ENCODE measurements at regions not wholly inside any gene's neighbourhood (a gene's known extent, or its start where the extent isn't known, plus 50 kb on each side); places are given as distances from the start of the nearest gene placed in this dataset.
"Not testable (repeated sequence)": the region's sequence is repeated elsewhere in the genome, so short reads cannot be mapped to it uniquely, and the experiment has no call there.

- no peaks in the 10 kb centered on the region for H3K4me1 Mint-ChIP-seq (ENCODE audit: low read depth)
- no peaks in the 10 kb centered on the region for H3K9me3 Mint-ChIP-seq
- H3K4me3 Mint-ChIP-seq = no peak overlapping the region
- intact Hi-C loops (cut with micrococcal nuclease) = no loop called here
- DNase-seq (ENCODE audit: low spot score) = no peak
- H3K27me3 Mint-ChIP-seq (ENCODE audit: insufficient read depth) = peaks cover 13% of the 10 kb centered on the region
- H3K36me3 Mint-ChIP-seq (ENCODE audit: low read depth) = no peaks in the 10 kb centered on the region
- no peak overlapping the region for H3K27ac Mint-ChIP-seq
Observed at GRCh38 chr1:157404063-157404501, 148.2 kb downstream of the FCRL5 start.

- no peaks in the 10 kb centered on the region for H3K4me1 Mint-ChIP-seq (ENCODE audit: low read depth)
- H3K4me3 Mint-ChIP-seq = no peak overlapping the region
- DNase-seq (ENCODE audit: low spot score) = no peak
- no peak overlapping the region for H3K27ac Mint-ChIP-seq
- peaks cover 14% of the 10 kb centered on the region for H3K27me3 Mint-ChIP-seq (ENCODE audit: insufficient read depth)
- no peaks in the 10 kb centered on the region for H3K36me3 Mint-ChIP-seq (ENCODE audit: low read depth)
- intact Hi-C loops (cut with micrococcal nuclease) = no loop called here
- H3K9me3 Mint-ChIP-seq = no peaks in the 10 kb centered on the region
Observed at GRCh38 chr1:157403608-157404007, 148.7 kb downstream of the FCRL5 start.

GRCh38 chr1:157403203-157403602 lies 149.1 kb downstream of the FCRL5 start:
- no peak for DNase-seq (ENCODE audit: low spot score)
- intact Hi-C loops (cut with micrococcal nuclease) = no loop called here

GRCh38 chr1:157400766-157401165 lies 151.5 kb downstream of the FCRL5 start:
- Mint-ChIP-seq H3K9me3 (no peaks in the 10 kb centered on the region), H3K36me3 (ENCODE audit: low read depth) (no peaks in the 10 kb centered on the region), H3K4me1 (ENCODE audit: low read depth) (no peaks in the 10 kb centered on the region), H3K4me3 (no peak overlapping the region), H3K27me3 (ENCODE audit: insufficient read depth) (peaks cover 25% of the 10 kb centered on the region), H3K27ac (no peak overlapping the region)
- intact Hi-C loops (cut with micrococcal nuclease) = no loop called here
- DNase-seq (ENCODE audit: low spot score) = no peak

More at GRCh38 chr1:157403203-157403602, 149.1 kb downstream of the FCRL5 start:
- Mint-ChIP-seq H3K36me3 (ENCODE audit: low read depth) (no peaks in the 10 kb centered on the region), H3K27me3 (ENCODE audit: insufficient read depth) (peaks cover 17% of the 10 kb centered on the region), H3K4me1 (ENCODE audit: low read depth) (no peaks in the 10 kb centered on the region), H3K9me3 (no peaks in the 10 kb centered on the region), H3K4me3 (no peak overlapping the region), H3K27ac (no peak overlapping the region)

- no peaks in the 10 kb centered on the region for H3K9me3 Mint-ChIP-seq
- H3K36me3 Mint-ChIP-seq (ENCODE audit: low read depth) = no peaks in the 10 kb centered on the region
- no peak overlapping the region for H3K4me3 Mint-ChIP-seq
- peaks cover 20% of the 10 kb centered on the region for H3K27me3 Mint-ChIP-seq (ENCODE audit: insufficient read depth)
- intact Hi-C loops (cut with micrococcal nuclease) = no loop called here
- DNase-seq (ENCODE audit: low spot score) = no peak
- H3K4me1 Mint-ChIP-seq (ENCODE audit: low read depth) = no peaks in the 10 kb centered on the region
- H3K27ac Mint-ChIP-seq = no peak overlapping the region
Observed at GRCh38 chr1:157399984-157400382, 152.3 kb downstream of the FCRL5 start.

DNA sequence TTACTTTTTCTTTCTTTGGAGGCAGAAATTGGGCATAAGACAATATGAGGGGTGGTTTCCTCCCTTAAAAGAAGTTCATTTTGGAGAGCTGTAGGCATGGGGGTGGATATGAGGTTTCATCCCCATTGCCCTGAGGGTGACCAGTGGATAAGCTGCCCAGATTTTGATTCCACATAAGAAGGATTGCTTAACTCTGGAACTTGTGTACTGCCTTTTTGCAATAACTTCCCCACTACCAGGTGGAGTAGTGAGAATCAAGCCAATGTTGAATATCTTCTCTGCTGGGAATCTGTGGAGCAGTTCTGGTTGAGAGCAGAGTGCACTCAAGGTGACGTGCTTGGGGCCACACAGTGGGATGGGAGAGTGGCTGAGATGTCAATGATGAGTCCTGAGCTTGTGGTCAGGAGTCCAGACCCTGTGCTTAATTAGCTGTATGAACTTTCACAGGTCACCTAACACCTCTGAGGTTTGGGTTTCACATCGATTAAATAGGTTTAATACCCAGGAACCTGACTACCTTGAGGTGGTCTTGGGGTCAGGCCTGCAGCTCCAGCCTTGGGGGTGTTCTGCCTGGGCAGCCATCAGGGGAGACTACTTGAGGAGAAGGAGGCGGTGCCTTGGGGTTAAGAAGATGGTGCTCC lies 152.9 kb downstream of the FCRL5 start:
- H3K36me3 Mint-ChIP-seq (ENCODE audit: low read depth) = no peaks in the 10 kb centered on the region
- no peak overlapping the region for H3K4me3 Mint-ChIP-seq
- H3K27ac Mint-ChIP-seq = no peak overlapping the region
- DNase-seq (ENCODE audit: low spot score) = no peak
- peaks cover 20% of the 10 kb centered on the region for H3K27me3 Mint-ChIP-seq (ENCODE audit: insufficient read depth)
- H3K9me3 Mint-ChIP-seq = no peaks in the 10 kb centered on the region
- H3K4me1 Mint-ChIP-seq (ENCODE audit: low read depth) = no peaks in the 10 kb centered on the region
- intact Hi-C loops (cut with micrococcal nuclease) = no loop called here

- no peak overlapping the region for H3K27ac Mint-ChIP-seq
- intact Hi-C loops (cut with micrococcal nuclease) = no loop called here
- H3K27me3 Mint-ChIP-seq (ENCODE audit: insufficient read depth) = peaks cover 16% of the 10 kb centered on the region
- no peak for DNase-seq (ENCODE audit: low spot score)
- no peak overlapping the region for H3K4me3 Mint-ChIP-seq
- no peaks in the 10 kb centered on the region for H3K4me1 Mint-ChIP-seq (ENCODE audit: low read depth)
- H3K9me3 Mint-ChIP-seq = no peaks in the 10 kb centered on the region
- H3K36me3 Mint-ChIP-seq (ENCODE audit: low read depth) = no peaks in the 10 kb centered on the region
Observed at GRCh38 chr1:157390651-157391050, 161.7 kb downstream of the FCRL5 start.

- Mint-ChIP-seq H3K27ac (no peak overlapping the region), H3K9me3 (no peaks in the 10 kb centered on the region), H3K4me3 (no peak overlapping the region), H3K27me3 (ENCODE audit: insufficient read depth) (peaks cover 25% of the 10 kb centered on the region), H3K36me3 (ENCODE audit: low read depth) (no peaks in the 10 kb centered on the region), H3K4me1 (ENCODE audit: low read depth) (no peaks in the 10 kb centered on the region)
- intact Hi-C loops (cut with micrococcal nuclease) = no loop called here
- no peak for DNase-seq (ENCODE audit: low spot score)
Observed at GRCh38 chr1:157388057-157388456, 164.3 kb downstream of the FCRL5 start.

DNA sequence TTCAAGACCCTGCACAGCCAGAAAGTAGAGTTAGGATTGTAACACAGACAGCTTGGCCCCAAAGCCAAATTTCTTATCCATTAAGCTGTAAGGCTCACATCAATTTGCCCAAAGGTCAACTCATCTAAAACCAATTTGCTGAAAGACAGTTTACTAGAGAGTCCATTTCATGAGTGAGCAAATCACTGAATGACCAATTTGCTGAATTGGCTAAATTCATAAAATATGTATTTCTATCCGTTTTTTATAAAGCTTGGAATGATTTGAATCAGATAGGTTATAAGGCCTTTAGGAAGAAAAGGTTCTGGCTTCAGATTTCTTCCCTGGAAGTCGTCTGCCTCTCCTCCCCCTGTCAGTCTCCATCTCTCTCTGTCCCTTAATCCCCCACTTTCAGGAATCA lies 168.1 kb downstream of the FCRL5 start:
- no peaks in the 10 kb centered on the region for H3K4me1 Mint-ChIP-seq (ENCODE audit: low read depth)
- DNase-seq (ENCODE audit: low spot score) = no peak
- H3K9me3 Mint-ChIP-seq = no peaks in the 10 kb centered on the region
- peaks cover 25% of the 10 kb centered on the region for H3K27me3 Mint-ChIP-seq (ENCODE audit: insufficient read depth)
- H3K36me3 Mint-ChIP-seq (ENCODE audit: low read depth) = no peaks in the 10 kb centered on the region
- no peak overlapping the region for H3K27ac Mint-ChIP-seq
- H3K4me3 Mint-ChIP-seq = no peak overlapping the region
- intact Hi-C loops (cut with micrococcal nuclease) = no loop called here

GRCh38 chr1:157382351-157382750 lies 170.0 kb downstream of the FCRL5 start:
- Mint-ChIP-seq H3K27ac (no peak overlapping the region), H3K9me3 (no peaks in the 10 kb centered on the region), H3K4me3 (no peak overlapping the region), H3K27me3 (ENCODE audit: insufficient read depth) (peaks cover 21% of the 10 kb centered on the region), H3K36me3 (ENCODE audit: low read depth) (no peaks in the 10 kb centered on the region), H3K4me1 (ENCODE audit: low read depth) (no peaks in the 10 kb centered on the region)
- intact Hi-C loops (cut with micrococcal nuclease) = no loop called here
- no peak for DNase-seq (ENCODE audit: low spot score)

DNA sequence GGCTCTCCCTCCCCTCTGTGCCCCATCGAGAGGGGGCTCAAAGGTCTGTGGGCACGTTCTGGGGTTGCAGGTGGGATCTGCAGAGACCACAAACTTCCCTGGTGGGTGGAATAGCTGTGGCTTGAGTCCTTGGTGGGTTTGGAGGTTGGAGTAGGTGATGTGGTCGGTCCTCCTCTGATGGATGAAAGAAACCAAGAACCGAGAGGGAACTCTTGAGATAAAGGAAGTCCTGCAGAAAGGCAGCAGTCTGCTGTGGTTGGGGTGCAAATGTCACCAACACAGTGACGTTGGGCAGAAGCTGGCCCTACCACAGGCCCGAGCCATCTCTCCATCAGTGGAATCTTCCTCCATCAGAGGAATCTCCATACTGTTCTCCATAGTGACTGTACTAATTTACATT lies 171.8 kb downstream of the FCRL5 start:
- intact Hi-C loops (cut with micrococcal nuclease) = no loop called here
- Mint-ChIP-seq H3K36me3 (ENCODE audit: low read depth) (no peaks in the 10 kb centered on the region), H3K4me3 (no peak overlapping the region), H3K4me1 (ENCODE audit: low read depth) (no peaks in the 10 kb centered on the region), H3K27me3 (ENCODE audit: insufficient read depth) (peaks cover 17% of the 10 kb centered on the region), H3K27ac (no peak overlapping the region), H3K9me3 (no peaks in the 10 kb centered on the region)
- DNase-seq (ENCODE audit: low spot score) = no peak

DNA sequence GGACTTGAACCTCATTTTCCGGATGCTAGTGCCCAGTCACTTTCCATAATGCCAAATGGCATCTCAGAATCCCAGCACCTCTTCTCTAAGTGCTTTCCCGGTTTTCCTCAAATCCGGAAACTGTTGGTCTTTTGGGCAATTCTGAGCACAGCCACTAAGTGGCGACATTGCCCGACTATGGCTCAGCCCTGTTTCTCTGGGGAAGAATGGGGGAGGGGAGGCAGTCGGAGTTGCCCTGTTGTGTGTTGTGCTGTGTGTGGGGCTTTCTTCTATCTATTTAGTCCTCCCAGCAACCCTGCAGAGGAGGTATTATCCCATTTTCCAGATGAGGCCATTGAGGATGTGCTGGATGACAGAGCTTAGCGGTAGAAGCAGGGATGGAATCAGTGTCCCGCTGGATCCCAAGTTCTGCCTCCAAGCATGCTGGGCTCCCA lies 175.0 kb downstream of the FCRL5 start:
- H3K9me3 Mint-ChIP-seq; H3K36me3 Mint-ChIP-seq (ENCODE audit: low read depth); H3K4me3 Mint-ChIP-seq; DNase-seq (ENCODE audit: low spot score); H3K4me1 Mint-ChIP-seq (ENCODE audit: low read depth); H3K27ac Mint-ChIP-seq: not testable (repeated sequence)
- intact Hi-C loops (cut with micrococcal nuclease) = loop anchor here (1.0 kb wide), 2 partner anchors 113 to 119 kb away; no protein-coding TSS in a partner anchor
- peaks cover 13% of the 10 kb centered on the region for H3K27me3 Mint-ChIP-seq (ENCODE audit: insufficient read depth)

DNA sequence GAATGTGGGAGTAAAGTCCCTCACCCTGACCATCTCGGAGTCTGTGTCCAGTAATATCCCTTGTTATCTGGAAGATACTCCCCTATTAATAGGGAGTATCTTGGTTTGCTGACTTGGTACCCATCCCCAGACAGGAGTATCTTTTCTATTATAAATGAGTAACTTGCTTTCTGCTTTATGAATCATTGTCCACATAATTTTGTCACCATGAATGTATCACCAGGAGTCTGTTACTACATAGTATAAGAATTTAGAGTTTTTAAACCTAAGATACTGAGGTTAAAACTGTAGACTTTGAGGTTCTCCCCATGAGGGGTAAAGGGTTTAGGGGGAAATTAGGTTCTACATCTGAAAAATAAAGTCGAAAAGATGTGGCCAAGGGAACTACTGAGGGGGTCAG lies 175.6 kb downstream of the FCRL5 start:
- no peak overlapping the region for H3K4me3 Mint-ChIP-seq
- intact Hi-C loops (cut with micrococcal nuclease) = loop anchor here (1.0 kb wide), 2 partner anchors 114 to 120 kb away; no protein-coding TSS in a partner anchor
- H3K27ac Mint-ChIP-seq = no peak overlapping the region
- H3K4me1 Mint-ChIP-seq (ENCODE audit: low read depth) = no peaks in the 10 kb centered on the region
- H3K9me3 Mint-ChIP-seq = no peaks in the 10 kb centered on the region
- peaks cover 18% of the 10 kb centered on the region for H3K27me3 Mint-ChIP-seq (ENCODE audit: insufficient read depth)
- no peaks in the 10 kb centered on the region for H3K36me3 Mint-ChIP-seq (ENCODE audit: low read depth)
- no peak for DNase-seq (ENCODE audit: low spot score)

DNA sequence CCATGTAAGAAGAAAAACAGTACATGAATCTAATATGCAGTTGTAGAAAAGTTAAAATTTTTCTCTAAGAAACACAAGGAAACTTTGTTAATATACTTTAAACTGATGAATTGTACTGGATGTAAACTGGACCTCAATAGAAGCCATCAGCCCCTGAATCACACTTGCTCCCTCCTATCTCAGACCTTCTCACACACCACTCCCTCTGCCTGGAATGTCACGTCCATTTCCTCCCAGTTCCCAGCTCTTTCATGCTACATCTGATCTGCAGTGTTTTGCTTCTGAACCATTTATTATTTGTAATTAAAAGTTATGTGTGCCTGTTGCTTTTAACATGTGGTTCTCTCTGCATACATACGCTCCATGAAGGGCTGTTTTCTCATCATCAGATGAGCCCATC lies 180.0 kb downstream of the FCRL5 start:
- H3K4me3 Mint-ChIP-seq; intact Hi-C loops (cut with micrococcal nuclease): not testable (repeated sequence)

More for the DNA sequence above, 180.0 kb downstream of the FCRL5 start:
- H3K4me1 Mint-ChIP-seq (ENCODE audit: low read depth); H3K9me3 Mint-ChIP-seq; H3K36me3 Mint-ChIP-seq (ENCODE audit: low read depth); DNase-seq (ENCODE audit: low spot score); H3K27ac Mint-ChIP-seq: not testable (repeated sequence)
- H3K27me3 Mint-ChIP-seq (ENCODE audit: insufficient read depth) = peaks cover 22% of the 10 kb centered on the region
